Stimulated activated naive B cell treated with anti-CD40 and anti-IgM and Interleukin-4, amounts not matched to agents 10 μg/mL and 1 μg/mL and 100 μg/mL, for 72 hours (primary cell): ENCODE measurements at regions not wholly inside any gene's neighbourhood (a gene's known extent, or its start where the extent isn't known, plus 50 kb on each side); places are given as distances from the start of the nearest gene placed in this dataset.

ENCODE experiments used
- ATAC-seq, 2 donors: fragments of 150-1000 bp; cut with Tn5 transposase; replicated peaks; 2 replicates each; pipeline ENCODE4 v1.10.0; 2021; ENCODE audit warnings: moderate library complexity in 1 of 2
- DNase-seq: peaks from one replicate; pipeline ENCODE4 v3.0.0; 2021
- H3K27ac Mint-ChIP-seq: one replicate; pipeline ENCODE4 v1.8.0; 2022; ENCODE audit warnings: mild to moderate bottlenecking, mixed read lengths
- H3K27me3 Mint-ChIP-seq, 2 donors: one replicate each; pipeline ENCODE4 v1.8.0; 2022; ENCODE audit warnings: mixed read lengths in 2 of 2
- H3K36me3 Mint-ChIP-seq, 2 donors: one replicate each; pipeline ENCODE4 v1.8.0; 2022; ENCODE audit warnings: mixed read lengths in 2 of 2, mild to moderate bottlenecking in 1 of 2
- H3K4me1 Mint-ChIP-seq, 2 donors: one replicate each; pipeline ENCODE4 v1.8.0; 2022; ENCODE audit warnings: mixed read lengths in 2 of 2, mild to moderate bottlenecking in 1 of 2
- H3K4me3 Mint-ChIP-seq, 2 donors: one replicate each; pipeline ENCODE4 v1.8.0; 2022; ENCODE audit warnings: mild to moderate bottlenecking in 2 of 2, mixed read lengths in 2 of 2, moderate library complexity in 1 of 2
- H3K9me3 Mint-ChIP-seq, 2 donors: one replicate each; pipeline ENCODE4 v1.8.0; 2022; ENCODE audit warnings: mixed read lengths in 2 of 2, mild to moderate bottlenecking in 1 of 2

DNA sequence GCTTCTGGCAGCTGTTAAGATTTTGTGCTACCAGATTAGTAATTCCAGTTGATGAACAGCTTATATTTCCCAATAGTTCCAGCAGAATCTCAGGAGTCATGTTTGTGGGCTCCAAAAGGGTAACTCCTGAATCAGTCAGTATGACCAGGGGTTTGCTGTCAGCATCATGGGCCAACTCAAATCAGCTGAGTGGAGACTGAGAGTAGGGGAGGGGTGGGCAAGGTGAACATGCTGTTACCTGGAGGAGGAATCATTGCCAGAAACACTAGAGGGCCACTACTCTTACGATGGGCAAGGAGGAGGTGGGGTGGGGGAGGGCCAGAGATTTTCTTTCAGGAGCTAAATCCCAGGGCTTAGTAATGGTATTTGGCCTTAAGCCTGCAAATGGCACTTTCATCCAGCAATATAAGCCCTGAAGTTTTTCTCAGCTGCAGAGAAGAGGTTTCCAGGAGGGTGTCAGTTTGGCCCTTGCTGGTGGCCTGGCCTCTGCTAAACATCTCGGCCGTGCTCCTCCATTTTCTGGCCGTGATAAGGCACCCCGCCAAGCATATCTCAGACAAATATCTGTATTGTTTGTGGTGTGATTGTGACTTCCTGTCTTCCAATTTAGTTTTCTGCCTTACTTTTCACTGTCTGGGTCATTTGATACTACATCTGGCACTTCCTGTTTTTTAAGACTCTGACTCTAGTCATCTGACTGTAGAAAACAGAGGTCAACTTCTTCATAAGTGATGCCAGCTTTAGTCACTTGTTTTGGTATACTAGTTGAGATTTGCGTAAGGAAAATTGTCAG, 120.5 kb upstream of the CXCR4 start:
- Mint-ChIP-seq H3K9me3 (peaks cover 0 to 1% of the 10 kb centered on the region in 2 donors), H3K27me3 (no peaks in the 10 kb centered on the region), H3K36me3 (peaks cover 2 to 3% of the 10 kb centered on the region in 2 donors), H3K4me3 (peak overlapping the region; percentile 51 to 61), H3K27ac (peak overlapping the region; percentile 97), H3K4me1 (peaks cover 59 to 90% of the 10 kb centered on the region in 2 donors)
- ATAC-seq: peak; percentile 85 to 87
- DNase-seq: peak; percentile 66

DNA sequence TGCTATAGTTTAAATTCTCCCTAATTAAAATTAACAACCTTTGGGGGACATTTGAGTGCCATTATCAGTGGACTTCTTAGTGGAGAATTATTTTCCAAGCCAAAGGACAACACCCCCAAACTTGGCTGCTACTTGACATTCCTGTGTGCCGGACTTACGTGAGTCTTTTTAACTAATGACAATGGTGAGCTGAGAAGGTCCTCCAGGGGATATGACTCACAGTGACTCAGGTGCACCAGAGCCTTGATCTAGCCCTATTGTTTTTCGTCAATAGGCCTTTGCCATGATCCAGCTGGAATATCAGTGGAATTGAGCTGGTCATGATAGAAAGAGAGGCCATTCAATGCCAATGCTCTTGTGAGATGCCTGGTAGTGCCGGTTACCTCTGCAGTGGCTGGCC, 118.1 kb upstream of the CXCR4 start:
- Mint-ChIP-seq H3K36me3 (peaks cover 2 to 3% of the 10 kb centered on the region in 2 donors), H3K4me3 (no peak overlapping the region), H3K4me1 (peaks cover 59 to 88% of the 10 kb centered on the region in 2 donors), H3K27me3 (no peaks in the 10 kb centered on the region), H3K9me3 (peaks cover 0 to 1% of the 10 kb centered on the region in 2 donors), H3K27ac (peak overlapping the region; percentile 97)
- no peak for DNase-seq
- no peak for ATAC-seq

DNA sequence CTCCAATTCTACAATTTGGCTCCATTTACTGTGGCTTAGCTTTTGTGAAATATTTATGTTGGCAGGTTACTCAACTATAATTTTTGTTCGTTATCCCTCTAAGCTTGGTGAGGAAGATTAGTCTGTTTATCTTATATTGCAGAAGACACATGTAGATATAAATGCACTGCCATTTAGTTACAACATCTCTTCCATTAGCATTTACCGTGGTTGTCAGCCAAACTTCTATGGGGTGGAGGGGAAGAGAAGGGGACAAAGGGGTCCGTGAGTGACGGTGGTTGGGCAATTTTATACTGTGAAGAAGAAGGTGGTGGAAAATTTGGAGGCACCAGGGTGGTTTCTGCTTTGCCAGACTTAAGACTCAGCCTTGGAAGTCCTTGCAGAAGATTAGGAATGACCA, 117.6 kb upstream of the CXCR4 start:
- H3K4me1 Mint-ChIP-seq: peaks cover 60 to 88% of the 10 kb centered on the region in 2 donors
- H3K27me3 Mint-ChIP-seq: no peaks in the 10 kb centered on the region
- H3K9me3 Mint-ChIP-seq: peaks cover 0 to 1% of the 10 kb centered on the region in 2 donors
- H3K4me3 Mint-ChIP-seq: no peak overlapping the region
- DNase-seq (no peak), ATAC-seq (no peak)
- H3K36me3 Mint-ChIP-seq: peaks cover 2 to 3% of the 10 kb centered on the region in 2 donors
- H3K27ac Mint-ChIP-seq: peak overlapping the region; percentile 97

DNA sequence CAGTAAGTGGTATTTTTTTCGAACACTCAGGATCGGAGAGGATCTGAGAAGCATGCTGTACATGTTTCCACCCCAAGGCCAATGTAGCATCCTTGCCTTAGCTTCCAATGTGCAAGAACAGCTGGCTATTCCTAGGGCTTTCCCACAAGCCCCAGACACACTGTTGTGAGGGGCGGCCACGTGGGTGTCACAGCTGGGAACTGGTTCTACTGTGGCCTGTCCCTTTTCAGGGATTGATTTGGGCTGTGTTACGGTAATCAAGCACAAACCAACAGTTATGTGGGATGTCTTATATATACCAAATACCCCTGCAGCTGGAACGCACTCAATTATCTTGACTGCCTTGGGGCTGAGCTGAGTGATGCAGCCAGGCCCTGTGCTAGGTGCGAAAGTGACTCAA, 116.3 kb upstream of the CXCR4 start:
- peaks cover 0 to 1% of the 10 kb centered on the region in 2 donors for H3K9me3 Mint-ChIP-seq
- DNase-seq: no peak
- H3K27me3 Mint-ChIP-seq: no peaks in the 10 kb centered on the region
- no peak overlapping the region for H3K4me3 Mint-ChIP-seq
- peaks cover 48 to 77% of the 10 kb centered on the region in 2 donors for H3K4me1 Mint-ChIP-seq
- peaks cover 0 to 3% of the 10 kb centered on the region in 2 donors for H3K36me3 Mint-ChIP-seq
- ATAC-seq: no peak
- peak overlapping the region; percentile 66 for H3K27ac Mint-ChIP-seq

GRCh38 chr2:136233298-136233697, 115.3 kb upstream of the CXCR4 start:
- Mint-ChIP-seq H3K36me3 (peaks cover 0 to 6% of the 10 kb centered on the region in 2 donors), H3K4me3 (peak overlapping the region in 1 of 2 donors; percentile 3), H3K4me1 (peaks cover 49 to 75% of the 10 kb centered on the region in 2 donors), H3K9me3 (peaks cover 1 to 5% of the 10 kb centered on the region in 2 donors), H3K27ac (peak overlapping the region; percentile 48), H3K27me3 (no peaks in the 10 kb centered on the region)
- ATAC-seq (peak; percentile 30 to 42), DNase-seq (no peak)

DNA sequence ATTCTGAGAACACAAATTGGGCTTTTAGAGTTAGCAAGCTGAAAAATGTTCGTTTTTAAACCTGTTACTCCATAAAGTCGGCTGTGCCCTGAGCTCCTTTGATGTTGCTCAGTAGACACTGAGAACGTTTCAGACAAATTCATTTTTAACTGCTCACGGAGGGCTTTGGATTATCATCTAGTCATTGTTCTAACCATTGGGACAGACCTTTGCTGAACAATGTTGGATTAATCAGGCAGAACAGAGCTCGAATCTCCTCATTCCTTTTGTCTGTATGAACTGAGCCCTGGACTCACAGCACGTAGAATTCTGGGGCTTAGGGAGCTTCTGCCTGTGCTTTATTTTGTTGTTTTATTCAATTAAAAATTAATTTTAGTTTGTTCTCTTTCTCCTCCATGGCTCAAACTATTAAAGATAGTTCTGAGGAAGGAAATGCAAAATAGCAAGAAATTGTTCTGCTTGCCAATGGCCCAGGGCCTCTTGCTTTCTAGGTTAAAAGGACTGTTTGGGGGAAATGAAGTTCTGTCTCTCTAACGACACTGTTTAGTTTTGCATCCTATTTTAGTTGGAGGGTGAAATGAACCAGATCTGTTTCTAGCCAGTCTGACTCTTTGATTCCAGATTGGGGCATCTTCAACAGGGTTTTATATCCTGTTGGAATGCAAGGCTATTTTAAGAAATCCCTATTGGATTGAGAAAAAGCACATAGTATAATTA, 114.7 kb upstream of the CXCR4 start:
- peaks cover 0 to 6% of the 10 kb centered on the region in 2 donors for H3K36me3 Mint-ChIP-seq
- peak overlapping the region in 1 of 2 donors; percentile 19 for H3K4me3 Mint-ChIP-seq
- H3K4me1 Mint-ChIP-seq: peaks cover 46 to 75% of the 10 kb centered on the region in 2 donors
- H3K27me3 Mint-ChIP-seq: no peaks in the 10 kb centered on the region
- H3K9me3 Mint-ChIP-seq: peaks cover 1 to 5% of the 10 kb centered on the region in 2 donors
- peak overlapping the region; percentile 81 for H3K27ac Mint-ChIP-seq
- no peak for DNase-seq
- ATAC-seq: peak; percentile 75 to 80

GRCh38 chr2:136230464-136230863, 112.5 kb upstream of the CXCR4 start:
- ATAC-seq: no peak
- H3K36me3 Mint-ChIP-seq: peaks cover 0 to 3% of the 10 kb centered on the region in 2 donors
- peaks cover 46 to 79% of the 10 kb centered on the region in 2 donors for H3K4me1 Mint-ChIP-seq
- no peak for DNase-seq
- H3K4me3 Mint-ChIP-seq: no peak overlapping the region
- no peaks in the 10 kb centered on the region for H3K27me3 Mint-ChIP-seq
- H3K27ac Mint-ChIP-seq: no peak overlapping the region
- H3K9me3 Mint-ChIP-seq: peaks cover 0 to 5% of the 10 kb centered on the region in 2 donors

- Mint-ChIP-seq H3K4me3 (no peak overlapping the region), H3K36me3 (peaks cover 0 to 3% of the 10 kb centered on the region in 2 donors), H3K27ac (peak overlapping the region; percentile 28), H3K27me3 (no peaks in the 10 kb centered on the region), H3K4me1 (peaks cover 47 to 77% of the 10 kb centered on the region in 2 donors), H3K9me3 (peaks cover 0 to 5% of the 10 kb centered on the region in 2 donors)
- ATAC-seq (no peak), DNase-seq (no peak)
Observed at GRCh38 chr2:136226903-136227302, 109.0 kb upstream of the CXCR4 start.

DNA sequence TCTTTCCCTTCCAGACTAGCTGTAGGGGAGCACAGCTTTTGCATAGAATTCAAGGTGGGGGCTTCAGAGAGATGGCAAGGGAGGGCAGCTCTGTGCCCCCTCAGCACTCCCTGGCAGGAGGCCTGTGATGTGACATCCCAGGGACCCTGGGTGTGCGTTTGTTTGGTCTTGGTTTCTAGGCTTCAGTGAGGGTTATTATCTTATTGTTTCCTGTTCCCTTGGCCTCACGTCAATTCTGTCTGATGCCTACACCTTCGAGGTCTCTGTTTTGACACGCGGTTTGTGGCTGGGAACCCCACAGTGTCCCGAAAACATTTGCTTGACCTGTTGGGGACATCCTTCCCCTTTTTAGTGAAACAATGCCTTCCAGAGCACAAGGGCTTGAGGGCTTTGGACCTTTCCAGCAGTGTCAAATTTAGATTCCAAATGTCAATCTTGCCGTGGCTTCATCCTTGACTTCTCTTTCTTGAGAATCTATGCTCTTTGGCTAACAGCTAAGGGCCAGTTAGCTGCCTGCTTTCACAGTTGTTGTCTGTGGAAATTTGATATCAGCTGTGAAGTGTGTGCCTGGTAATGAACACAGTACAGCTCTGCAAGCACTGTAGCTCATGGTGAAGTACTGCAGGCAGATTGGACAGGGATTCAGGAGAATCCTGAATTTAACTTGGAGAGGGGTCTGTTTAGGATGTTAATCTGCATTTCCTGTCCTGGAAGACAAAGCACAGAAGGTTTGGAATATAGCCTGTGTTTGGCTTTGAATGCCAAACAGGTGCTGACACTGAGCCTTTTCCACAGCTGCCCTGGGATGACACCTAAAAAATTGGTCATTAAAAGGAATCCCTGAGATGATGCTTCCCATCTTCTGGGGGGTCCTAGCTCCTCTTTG, 108.2 kb upstream of the CXCR4 start:
- Mint-ChIP-seq H3K4me3 (peak overlapping the region; percentile 46 to 56), H3K9me3 (peaks cover 0 to 5% of the 10 kb centered on the region in 2 donors), H3K27ac (peak overlapping the region; percentile 97), H3K36me3 (peaks cover 0 to 3% of the 10 kb centered on the region in 2 donors), H3K4me1 (peaks cover 44 to 77% of the 10 kb centered on the region in 2 donors), H3K27me3 (no peaks in the 10 kb centered on the region)
- ATAC-seq (peak; percentile 91 to 95), DNase-seq (peak; percentile 88)

DNA sequence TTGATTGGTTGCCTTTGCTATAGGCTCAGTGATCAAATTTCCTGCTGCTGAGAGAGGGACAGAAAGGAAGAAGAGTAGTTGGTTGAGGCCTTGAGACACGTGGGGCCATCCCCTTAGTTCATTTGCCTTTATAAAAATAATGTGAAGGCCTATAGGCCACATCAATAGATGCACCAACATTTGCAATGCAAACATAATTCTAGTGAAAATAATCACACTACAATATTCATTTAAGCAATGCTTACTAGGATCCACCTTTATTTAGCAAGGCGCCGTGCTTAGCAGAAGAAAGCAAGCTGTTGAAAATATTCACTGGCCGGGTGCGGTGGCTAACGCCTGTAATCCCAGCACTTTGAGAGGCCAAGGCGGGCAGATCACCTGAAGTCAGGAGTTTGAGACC, 105.3 kb upstream of the CXCR4 start:
- H3K9me3 Mint-ChIP-seq: no peaks in the 10 kb centered on the region
- no peak overlapping the region for H3K27ac Mint-ChIP-seq
- H3K4me3 Mint-ChIP-seq: no peak overlapping the region
- H3K4me1 Mint-ChIP-seq: peaks cover 51 to 91% of the 10 kb centered on the region in 2 donors
- no peak for ATAC-seq
- no peak for DNase-seq
- no peaks in the 10 kb centered on the region for H3K36me3 Mint-ChIP-seq
- H3K27me3 Mint-ChIP-seq: no peaks in the 10 kb centered on the region

- DNase-seq: no peak
- Mint-ChIP-seq H3K36me3 (no peaks in the 10 kb centered on the region), H3K4me3 (no peak overlapping the region), H3K4me1 (peaks cover 52 to 91% of the 10 kb centered on the region in 2 donors), H3K27ac (no peak overlapping the region), H3K9me3 (no peaks in the 10 kb centered on the region), H3K27me3 (no peaks in the 10 kb centered on the region)
- ATAC-seq: no peak
Observed at GRCh38 chr2:136222862-136223261, 104.9 kb upstream of the CXCR4 start.

DNA sequence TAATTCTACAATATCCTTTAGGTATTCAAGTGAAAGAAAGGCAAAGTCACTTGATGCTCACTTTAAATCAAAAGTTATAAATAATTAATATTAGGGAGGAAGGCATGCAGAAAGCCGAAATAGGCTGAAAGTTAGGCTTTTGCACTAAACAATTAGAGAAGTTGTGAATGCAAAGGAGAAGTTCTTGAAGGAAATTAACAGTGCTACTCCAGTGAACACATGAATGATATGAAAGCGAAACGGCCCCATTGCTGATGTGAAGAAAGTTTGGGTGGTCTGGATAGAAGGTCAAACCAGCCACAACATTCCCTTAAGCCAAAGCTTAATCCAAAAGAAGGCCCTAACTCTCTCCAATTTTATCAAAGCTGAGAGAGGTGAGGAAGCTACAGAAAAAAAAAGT, 103.1 kb upstream of the CXCR4 start:
- H3K27me3 Mint-ChIP-seq: no peaks in the 10 kb centered on the region
- ATAC-seq: no peak
- peak overlapping the region; percentile 80 for H3K27ac Mint-ChIP-seq
- no peaks in the 10 kb centered on the region for H3K9me3 Mint-ChIP-seq
- H3K4me1 Mint-ChIP-seq: peaks cover 54 to 90% of the 10 kb centered on the region in 2 donors
- no peaks in the 10 kb centered on the region for H3K36me3 Mint-ChIP-seq
- no peak for DNase-seq
- H3K4me3 Mint-ChIP-seq: no peak overlapping the region

DNA sequence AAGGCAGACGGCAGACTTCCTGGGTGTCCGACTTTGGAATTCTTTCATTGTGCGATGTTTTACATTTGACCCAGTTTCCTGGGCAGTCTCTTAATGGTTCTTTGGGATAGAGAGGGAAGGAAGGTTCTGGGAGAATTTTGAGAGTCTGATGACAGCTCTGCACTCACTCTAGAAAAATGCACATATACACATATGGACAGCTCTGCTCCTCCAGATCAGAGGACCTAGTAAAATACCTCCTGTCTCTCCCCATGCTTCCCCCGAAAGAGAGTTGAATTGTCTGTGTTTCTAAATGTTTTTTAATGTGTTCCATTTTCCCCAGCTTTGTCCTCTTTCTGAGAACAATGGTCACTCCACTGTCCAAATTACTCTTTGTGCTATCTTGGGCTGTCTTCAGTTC, 102.0 kb upstream of the CXCR4 start:
- Mint-ChIP-seq H3K9me3 (no peaks in the 10 kb centered on the region), H3K27me3 (no peaks in the 10 kb centered on the region), H3K27ac (peak overlapping the region; percentile 33), H3K4me3 (no peak overlapping the region), H3K4me1 (peaks cover 53 to 84% of the 10 kb centered on the region in 2 donors), H3K36me3 (no peaks in the 10 kb centered on the region)
- ATAC-seq (no peak), DNase-seq (no peak)

DNA sequence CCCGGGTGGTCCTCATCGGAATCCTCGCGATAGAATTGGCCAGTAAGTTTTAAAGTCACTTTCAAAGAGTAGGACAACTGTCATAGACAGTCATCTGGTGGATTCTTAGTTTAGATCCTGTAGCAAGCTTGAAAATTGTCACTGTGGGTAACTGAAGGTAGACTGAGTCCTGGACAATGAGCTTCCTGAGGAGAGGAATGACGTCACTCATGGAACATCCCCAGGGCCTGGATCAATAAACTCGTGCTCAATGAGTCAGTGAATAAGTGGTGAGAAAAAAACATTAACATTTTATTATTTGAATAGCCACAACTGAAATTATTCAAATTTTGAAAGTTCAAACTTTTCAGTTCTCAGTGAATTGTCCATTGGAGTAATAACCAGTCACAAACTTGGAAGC, 101.4 kb upstream of the CXCR4 start:
- peaks cover 52 to 84% of the 10 kb centered on the region in 2 donors for H3K4me1 Mint-ChIP-seq
- no peaks in the 10 kb centered on the region for H3K36me3 Mint-ChIP-seq
- no peaks in the 10 kb centered on the region for H3K9me3 Mint-ChIP-seq
- DNase-seq (no peak), ATAC-seq (no peak)
- H3K4me3 Mint-ChIP-seq: no peak overlapping the region
- H3K27ac Mint-ChIP-seq: no peak overlapping the region
- H3K27me3 Mint-ChIP-seq: no peaks in the 10 kb centered on the region
